NCI-H345 treated with DMSO at 0.1 percent for 48 hours (cell line): ENCODE measurements at regions not wholly inside any gene's neighbourhood (a gene's known extent, or its start where the extent isn't known, plus 50 kb on each side); places are given as distances from the start of the nearest gene placed in this dataset.

ENCODE experiments used
- DNase-seq: peaks from one replicate; lab custom pipeline; 2025; ENCODE audit not compliant: unreplicated experiment; lab: John Stamatoyannopoulos, UW

- no peak for DNase-seq
These were observed 801.1 kb downstream of the TBC1D22A start for GRCh38 chr22:47563406-47564157.

DNA sequence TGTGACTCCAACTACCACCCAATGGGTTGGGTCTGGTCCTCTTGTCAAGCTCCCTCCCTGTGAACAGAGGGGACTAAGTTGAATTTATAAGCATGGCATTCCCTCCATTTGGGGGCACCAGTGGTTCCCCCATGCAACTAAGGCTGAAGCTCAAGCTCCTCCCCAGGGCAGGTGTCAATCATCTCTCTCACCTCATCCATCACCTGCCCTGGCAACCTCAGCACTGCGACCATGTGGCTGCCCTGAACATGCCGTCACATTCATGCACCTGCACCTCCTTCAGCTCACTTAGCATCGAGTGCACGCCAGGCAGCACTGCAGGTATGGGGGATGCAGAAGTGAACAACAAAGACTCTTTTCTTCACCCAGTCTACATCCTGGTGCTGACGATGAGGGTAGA, 799.3 kb downstream of the TBC1D22A start:
- DNase-seq: no peak

DNA sequence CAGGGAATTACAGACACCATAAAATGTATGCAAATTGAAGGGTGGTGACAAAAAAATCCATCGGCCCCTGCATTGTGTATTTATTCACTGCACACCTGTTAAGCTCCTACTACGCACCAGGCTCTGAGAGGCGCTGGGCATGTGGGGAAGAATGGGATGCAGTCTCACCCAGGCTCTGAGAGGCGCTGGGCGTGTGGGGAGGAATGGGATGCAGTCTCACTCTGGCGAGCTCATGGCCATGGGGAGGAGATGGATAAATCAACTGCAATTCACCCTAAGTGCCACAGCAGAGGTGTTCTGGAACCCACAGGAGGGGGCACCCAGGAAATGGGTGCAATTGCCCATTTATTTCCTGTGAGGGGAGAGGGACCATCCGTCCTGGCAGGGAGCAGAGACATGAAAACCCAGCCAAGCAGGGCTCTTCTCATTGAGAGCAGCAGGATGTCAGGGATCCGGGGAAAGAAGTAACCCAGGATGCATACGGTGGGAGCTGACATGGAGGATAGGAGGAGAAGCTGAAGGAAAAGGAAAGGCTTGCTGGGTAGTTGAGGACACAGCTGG, 798.7 kb downstream of the TBC1D22A start:
- DNase-seq: no peak

- DNase-seq: no peak
These were observed 796.6 kb downstream of the TBC1D22A start for GRCh38 chr22:47558828-47559700.

DNA sequence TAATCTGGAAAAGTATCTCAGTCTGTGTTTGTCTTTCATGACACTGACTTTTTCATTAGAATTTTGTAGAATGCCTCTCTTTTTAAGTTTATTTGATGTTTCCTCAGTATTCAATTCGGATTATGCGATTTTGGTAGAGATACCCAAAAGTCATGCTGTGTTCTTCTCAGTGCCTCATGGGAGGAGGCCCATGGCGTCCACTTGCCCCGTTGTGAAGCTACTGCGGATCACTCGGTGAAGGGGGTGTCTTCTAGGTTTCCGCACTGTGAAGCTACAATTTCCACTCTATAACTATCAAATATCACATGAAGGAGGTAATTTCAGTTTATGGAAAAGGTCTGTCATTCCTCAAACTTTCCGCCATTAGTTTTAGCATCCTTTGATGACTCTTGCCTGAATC, 794.0 kb downstream of the TBC1D22A start:
- no peak for DNase-seq

DNA sequence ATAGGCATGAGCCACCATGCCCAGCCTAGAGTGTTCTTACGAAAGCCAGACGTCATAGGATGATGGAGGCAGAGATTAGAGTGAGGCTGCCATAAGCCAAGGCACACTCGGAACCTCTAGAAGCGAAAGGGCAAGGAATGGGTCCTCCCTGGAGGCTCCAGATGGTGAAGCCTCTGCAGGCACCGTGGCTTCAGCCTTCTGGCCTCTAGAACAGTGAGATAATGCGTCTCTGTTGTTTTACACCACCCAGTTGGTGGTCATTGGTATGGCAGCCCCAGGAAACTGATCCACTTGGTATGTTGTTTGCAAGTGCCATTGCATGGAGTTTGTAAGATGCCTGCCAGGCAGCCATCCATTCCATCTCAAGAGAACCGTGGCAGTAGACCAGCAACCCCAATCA, 791.0 kb downstream of the TBC1D22A start:
- DNase-seq: no peak

DNA sequence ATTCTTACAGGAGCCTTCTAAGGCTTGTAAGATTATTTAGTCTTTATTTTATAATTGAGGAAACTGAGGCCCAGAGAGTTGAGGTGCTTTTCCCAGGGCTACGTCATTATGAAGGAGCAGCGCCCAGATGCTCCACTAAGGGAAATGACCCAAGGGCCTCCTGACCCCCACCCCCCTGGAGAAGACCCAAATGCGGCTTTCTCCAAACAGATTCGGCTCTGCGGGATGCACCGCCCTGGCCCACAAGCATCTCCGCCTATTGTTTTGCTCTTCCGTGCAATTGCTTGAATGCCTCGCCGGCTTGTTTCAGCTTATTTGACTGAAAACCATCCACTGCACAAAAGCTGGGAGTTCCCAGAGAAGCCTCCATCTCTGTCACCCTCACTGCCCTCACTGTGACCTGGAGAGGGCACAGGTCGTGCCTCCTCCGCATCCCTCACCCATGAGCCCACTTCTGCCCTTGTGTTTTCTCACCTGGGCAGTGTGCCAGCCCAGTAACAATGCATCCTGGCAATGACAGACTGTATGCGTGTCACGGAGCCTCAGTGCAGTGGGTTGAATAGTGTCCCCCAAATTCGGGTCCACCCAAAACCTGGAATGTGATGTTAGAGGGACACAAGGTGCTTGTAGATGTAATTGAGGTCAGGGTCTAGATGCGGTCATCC, 790.2 kb downstream of the TBC1D22A start:
- no peak for DNase-seq

GRCh38 chr22:47552024-47552423, 789.6 kb downstream of the TBC1D22A start:
- no peak for DNase-seq

DNA sequence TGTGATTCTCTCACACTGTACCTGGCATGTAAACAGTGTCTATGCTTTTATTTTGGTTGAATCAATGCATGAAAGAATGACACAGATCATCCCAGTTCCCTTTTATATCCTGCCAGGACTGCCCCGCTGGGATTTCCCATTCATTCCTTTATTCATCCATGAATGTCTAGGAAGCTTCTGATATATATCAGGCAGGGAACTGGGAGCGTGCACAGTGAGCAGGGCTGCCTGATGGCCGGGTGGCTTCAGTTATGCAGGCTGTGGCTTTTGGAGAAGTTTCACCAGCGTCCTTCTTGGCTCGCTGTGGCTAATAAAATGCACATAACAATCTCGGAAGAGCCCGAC, 789.0 kb downstream of the TBC1D22A start:
- no peak for DNase-seq

DNA sequence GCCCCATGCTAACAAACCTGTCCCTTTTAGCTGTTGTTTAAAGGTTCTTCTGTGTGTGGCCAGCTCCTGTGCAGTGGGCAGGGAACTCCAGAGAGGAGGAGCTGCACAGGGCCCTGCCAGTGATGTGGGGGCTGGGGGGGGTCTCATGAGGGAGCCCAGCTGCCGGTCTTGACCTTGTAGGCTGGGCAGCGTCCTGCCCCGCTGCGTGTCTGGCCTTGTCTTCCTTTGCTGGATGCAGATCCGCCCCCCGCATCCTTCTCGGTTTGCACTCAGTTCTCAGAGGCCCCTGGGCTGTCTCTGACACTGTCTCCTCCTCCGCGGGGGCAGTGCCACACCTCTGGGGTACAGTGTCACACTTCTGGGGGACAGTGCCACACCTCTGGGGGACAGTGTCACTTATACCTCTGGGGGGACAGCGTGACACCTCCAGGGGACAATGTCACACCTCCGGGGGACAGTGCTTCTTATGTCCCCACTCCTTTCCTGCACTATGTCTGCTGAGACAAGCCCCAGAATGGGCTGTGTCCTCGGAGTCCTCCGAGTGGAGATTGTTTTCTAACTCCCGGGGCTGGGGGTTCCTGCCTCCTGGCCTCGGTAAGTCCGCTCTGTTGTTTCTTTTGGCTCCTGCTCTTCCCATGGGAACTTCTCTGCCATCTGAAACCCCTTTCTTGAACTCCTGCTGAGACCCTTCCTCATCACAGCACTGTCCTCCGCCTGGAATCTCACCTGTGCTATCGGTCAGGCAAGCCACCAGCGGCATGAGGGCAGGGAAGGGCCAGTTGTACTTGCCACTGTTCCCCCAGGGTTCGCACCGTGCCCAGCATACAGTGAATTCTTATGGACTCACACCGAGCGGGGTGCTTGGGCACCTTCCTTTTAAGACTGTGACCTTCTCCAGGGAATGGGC, 788.3 kb downstream of the TBC1D22A start:
- DNase-seq: no peak

GRCh38 chr22:47549741-47550340, 787.4 kb downstream of the TBC1D22A start:
- DNase-seq: no peak

- no peak for DNase-seq
These were observed 786.7 kb downstream of the TBC1D22A start for GRCh38 chr22:47548953-47549740.

DNA sequence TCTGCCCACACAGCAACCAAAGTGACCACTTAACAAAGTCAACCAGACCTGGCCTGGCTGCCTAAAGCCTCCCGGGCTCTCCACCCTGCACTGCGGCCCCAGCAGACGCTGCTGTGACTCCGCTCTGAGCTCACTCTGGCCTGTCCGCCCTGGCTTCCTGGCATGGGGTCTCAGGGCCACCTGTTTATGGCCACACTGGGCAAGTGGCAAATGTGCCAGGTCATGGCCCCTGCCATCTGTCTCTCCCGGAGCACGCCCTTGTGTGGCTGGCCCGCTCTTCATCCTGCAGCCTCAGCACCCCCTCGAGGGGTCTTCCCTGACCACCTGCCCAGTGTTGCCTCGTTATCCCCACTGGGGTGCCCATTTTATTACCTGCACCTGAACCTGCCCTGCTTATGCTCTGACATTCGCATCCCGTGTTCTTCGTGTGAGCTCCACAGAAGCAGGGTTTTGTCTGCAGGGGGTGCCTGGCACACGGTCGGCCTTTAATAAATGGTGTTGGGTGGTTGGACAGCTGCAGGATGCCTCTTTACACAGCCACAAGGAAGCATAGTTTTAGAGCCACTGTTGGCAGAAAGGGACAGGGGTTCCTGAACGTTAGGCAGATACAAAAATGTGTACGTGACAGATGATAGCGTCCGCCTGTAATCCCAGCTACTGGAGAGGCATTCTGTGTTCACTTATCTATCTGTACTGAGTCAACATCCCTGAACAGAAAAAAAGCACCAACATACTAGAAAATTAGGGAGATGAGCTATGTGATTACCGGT, 785.6 kb downstream of the TBC1D22A start:
- no peak for DNase-seq

- no peak for DNase-seq
These were observed 784.8 kb downstream of the TBC1D22A start for GRCh38 chr22:47547239-47547661.

GRCh38 chr22:47544696-47545095, 782.2 kb downstream of the TBC1D22A start:
- DNase-seq: no peak

DNA sequence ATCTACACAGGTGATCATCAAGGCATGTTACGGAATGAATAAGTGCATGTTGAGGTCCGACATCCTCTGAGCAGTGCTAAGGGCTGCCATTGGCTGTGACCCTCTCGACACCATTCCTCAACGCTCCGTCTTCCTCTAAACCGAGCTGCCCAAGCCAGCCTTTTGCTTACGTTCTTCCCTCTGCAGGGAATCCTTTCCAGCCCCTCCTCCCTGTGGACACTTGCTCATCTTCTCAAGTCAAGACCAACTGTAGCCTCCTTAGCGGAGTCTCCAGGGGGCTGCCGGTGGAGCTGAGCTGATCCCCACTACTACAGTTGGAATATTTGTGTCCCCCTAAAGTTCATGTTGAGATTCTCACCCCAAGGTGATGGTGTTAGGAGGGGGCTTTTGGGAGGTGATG, 781.0 kb downstream of the TBC1D22A start:
- DNase-seq: no peak

DNA sequence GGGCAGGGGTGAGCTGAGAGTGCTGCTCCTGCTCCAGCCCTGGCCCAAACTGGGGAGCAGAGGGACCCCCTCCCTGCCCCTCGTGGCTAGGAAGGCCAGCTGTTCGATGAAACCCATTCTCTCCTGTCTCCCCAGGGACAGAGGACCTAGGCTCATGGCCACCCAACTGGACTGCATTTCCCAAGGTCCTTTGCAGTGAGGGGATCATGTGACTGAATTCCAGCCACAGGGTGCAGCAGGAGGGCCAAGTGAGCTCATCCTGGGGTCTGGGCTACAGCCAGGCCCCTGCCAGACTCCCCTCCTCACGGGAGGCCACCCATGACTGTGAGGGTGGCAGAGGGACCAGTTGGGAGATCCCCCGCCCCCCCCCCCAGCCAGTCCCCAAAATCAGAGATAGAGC, 777.6 kb downstream of the TBC1D22A start:
- DNase-seq: no peak

- no peak for DNase-seq
These were observed 776.9 kb downstream of the TBC1D22A start for GRCh38 chr22:47539374-47539773.

DNA sequence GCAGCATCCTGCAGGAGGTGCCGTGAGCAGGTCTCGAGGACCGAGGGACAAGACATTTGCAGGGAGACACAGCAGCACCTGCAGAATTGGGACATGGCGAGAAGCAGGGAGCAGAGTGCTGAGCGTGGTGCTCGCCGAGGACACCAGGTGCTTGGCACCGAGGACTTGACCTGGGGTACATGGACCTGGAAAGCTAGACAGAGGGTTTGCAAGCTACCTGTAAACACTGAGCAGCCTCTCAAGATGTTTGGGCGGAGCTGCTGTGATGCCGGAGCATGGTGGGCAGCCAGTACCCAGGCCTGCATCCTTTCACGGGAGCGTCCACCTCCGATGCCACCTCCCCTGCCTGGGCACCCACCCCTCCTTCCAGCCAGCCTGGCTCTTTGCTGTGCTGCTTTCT, 773.2 kb downstream of the TBC1D22A start:
- DNase-seq: no peak
